ENCODE measurements at regions not wholly inside any gene's neighbourhood (a gene's known extent, or its start where the extent isn't known, plus 50 kb on each side); places are given as distances from the start of the nearest gene placed in this dataset.

DNA sequence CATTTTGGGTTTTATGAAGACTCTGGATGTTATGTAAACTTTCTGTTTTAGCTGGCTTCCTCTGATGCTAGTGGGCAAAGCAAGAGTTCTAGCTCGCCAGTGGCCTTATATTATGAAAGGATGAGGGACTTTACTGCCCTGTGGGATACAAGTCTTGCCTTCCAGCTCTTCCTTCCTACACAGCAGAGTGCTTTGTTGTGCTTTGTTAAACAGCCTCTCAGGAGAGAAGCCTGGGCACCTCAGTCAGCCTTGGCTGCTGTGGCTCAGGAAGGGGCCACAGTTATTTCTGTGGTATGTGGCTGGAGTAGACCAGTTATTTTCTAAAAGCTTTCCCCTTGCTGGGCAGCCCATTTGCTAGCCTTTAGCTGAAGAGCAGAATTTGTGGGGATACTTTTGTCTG lies 69.5 kb upstream of the SUCLG2 start:
- Histone ChIP-seq H4K20me1 (replicated peaks; ENCODE audit: control insufficient read depth, extremely low read depth, insufficient read depth, low read length) (no peaks in the 10 kb centered on the region), H3K79me2 (ENCODE audit: control insufficient read depth, insufficient read depth, low read length) (no peaks in the 10 kb centered on the region), H3K9ac (replicated peaks; ENCODE audit: extremely low read depth, insufficient read depth, low read length) (no peak overlapping the region), H3K36me3 (ENCODE audit: control insufficient read depth in 2 of 2, extremely low read depth in 1 of 2, insufficient read depth in 2 of 2, low read length in 2 of 2) (no peaks in the 10 kb centered on the region), H3K4me1 (ENCODE audit: control insufficient read depth, extremely low read depth, insufficient read depth, low read length) (peaks cover 9% of the 10 kb centered on the region), H2AFZ (ENCODE audit: low read depth, low read length) (no peak overlapping the region), H3K27me3 (ENCODE audit: control insufficient read depth in 2 of 2, insufficient read depth in 2 of 2, low read length in 2 of 2) (no peaks in the 10 kb centered on the region), H3K9me3 (replicated peaks; ENCODE audit: control insufficient read depth, insufficient read depth, low read length) (no peaks in the 10 kb centered on the region), H3K4me2 (ENCODE audit: insufficient read depth, low read length) (no peak overlapping the region), H3K27ac (ENCODE audit: insufficient read depth, low read depth, low read length) (no peak overlapping the region), H3K9me1 (replicated peaks; ENCODE audit: control insufficient read depth, extremely low read depth, insufficient read depth, low read length) (no peaks in the 10 kb centered on the region), H3K4me3 (replicated peaks in 1 of 3; ENCODE audit: insufficient read depth in 1 of 3, low read depth in 1 of 3, low read length in 3 of 3) (no peak overlapping the region)
- dilution Hi-C loops (cut with MboI; ENCODE audit: extremely low pct_ligation_motif_present, low sequenced_read_pairs) (no loop called here), intact Hi-C loops (cut with micrococcal nuclease) (no loop called here)
- ChIA-PET POLR2A (no interaction called here), CTCF (no interaction called here)
- BruUV-seq (replicated peaks): no TSS peak
- TF ChIP-seq FOS (IDR thresholded peaks at IDR 0.05; ENCODE audit: borderline replicate concordance, insufficient read depth, low read length) (no peak), JUN (IDR thresholded peaks at IDR 0.05; ENCODE audit: borderline replicate concordance, insufficient read depth, insufficient read length, low read depth) (no peak), MYC (IDR thresholded peaks at IDR 0.05; ENCODE audit: low read depth, low read length) (no peak), GATA2 (IDR thresholded peaks at IDR 0.05; ENCODE audit: insufficient read depth, insufficient read length, low read depth, low read length) (no peak), EZH2 (IDR thresholded peaks at IDR 0.05; ENCODE audit: borderline replicate concordance, low read depth, low read length, severe bottlenecking) (no peak), POLR2AphosphoS5 (IDR thresholded peaks at IDR 0.05; ENCODE audit: insufficient read depth, low read depth, low read length) (no peak), POLR2A (IDR thresholded peaks at IDR 0.05; ENCODE audit: low read depth, low read length) (no peak)
- TF ChIP-seq, protein P1, sequence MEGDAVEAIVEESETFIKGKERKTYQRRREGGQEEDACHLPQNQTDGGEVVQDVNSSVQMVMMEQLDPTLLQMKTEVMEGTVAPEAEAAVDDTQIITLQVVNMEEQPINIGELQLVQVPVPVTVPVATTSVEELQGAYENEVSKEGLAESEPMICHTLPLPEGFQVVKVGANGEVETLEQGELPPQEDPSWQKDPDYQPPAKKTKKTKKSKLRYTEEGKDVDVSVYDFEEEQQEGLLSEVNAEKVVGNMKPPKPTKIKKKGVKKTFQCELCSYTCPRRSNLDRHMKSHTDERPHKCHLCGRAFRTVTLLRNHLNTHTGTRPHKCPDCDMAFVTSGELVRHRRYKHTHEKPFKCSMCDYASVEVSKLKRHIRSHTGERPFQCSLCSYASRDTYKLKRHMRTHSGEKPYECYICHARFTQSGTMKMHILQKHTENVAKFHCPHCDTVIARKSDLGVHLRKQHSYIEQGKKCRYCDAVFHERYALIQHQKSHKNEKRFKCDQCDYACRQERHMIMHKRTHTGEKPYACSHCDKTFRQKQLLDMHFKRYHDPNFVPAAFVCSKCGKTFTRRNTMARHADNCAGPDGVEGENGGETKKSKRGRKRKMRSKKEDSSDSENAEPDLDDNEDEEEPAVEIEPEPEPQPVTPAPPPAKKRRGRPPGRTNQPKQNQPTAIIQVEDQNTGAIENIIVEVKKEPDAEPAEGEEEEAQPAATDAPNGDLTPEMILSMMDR (IDR thresholded peaks at IDR 0.05; ENCODE audit: extremely low read depth in 1 of 2, insufficient read depth in 1 of 2, low read depth in 1 of 2, low read length in 2 of 2): no peak
- TF ChIP-seq, protein P2, sequence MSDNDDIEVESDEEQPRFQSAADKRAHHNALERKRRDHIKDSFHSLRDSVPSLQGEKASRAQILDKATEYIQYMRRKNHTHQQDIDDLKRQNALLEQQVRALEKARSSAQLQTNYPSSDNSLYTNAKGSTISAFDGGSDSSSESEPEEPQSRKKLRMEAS (IDR thresholded peaks at IDR 0.05; ENCODE audit: insufficient read depth, insufficient read length): no peak
- no peak for DNase-seq (ENCODE audit: low read depth, low spot score)
- no peak for FAIRE-seq

Data from endothelial cell of umbilical vein (primary cell).